ENCODE measurements at regions not wholly inside any gene's neighbourhood (a gene's known extent, or its start where the extent isn't known, plus 50 kb on each side); places are given as distances from the start of the nearest gene placed in this dataset.

- Histone ChIP-seq H3K4me2 (no peak overlapping the region), H4K20me1 (ENCODE audit: insufficient read depth) (no peaks in the 10 kb centered on the region), H3K27me3 (ENCODE audit: insufficient read depth, low read depth) (peaks cover 64% of the 10 kb centered on the region), H3K36me3 (ENCODE audit: low read depth) (no peaks in the 10 kb centered on the region), H3F3A (ENCODE audit: insufficient read depth, low read depth) (no peaks in the 10 kb centered on the region), H2AFZ (no peak overlapping the region), H3K4me1 (replicated peaks; ENCODE audit: insufficient read depth) (no peaks in the 10 kb centered on the region), H3K27ac (no peak overlapping the region), H3K9me2 (ENCODE audit: insufficient read depth) (no peaks in the 10 kb centered on the region), H3K9me3 (ENCODE audit: insufficient read depth, low read depth) (no peaks in the 10 kb centered on the region), H3K4me3 (no peak overlapping the region), H3K79me2 (ENCODE audit: low read depth) (no peaks in the 10 kb centered on the region)
- TF ChIP-seq CTCF (conservative IDR thresholded peaks at IDR 0.05), result no peak
- no peak for TF ChIP-seq EZH2 (IDR thresholded peaks at IDR 0.05; ENCODE audit: low read depth)
- DNase-seq, result no peak
- BruUV-seq (replicated peaks), result no TSS peak
- ChIA-PET CTCF (no interaction called here), POLR2A (ENCODE audit: unreplicated experiment) (no interaction called here)
- intact Hi-C loops (cut with micrococcal nuclease; ENCODE audit: unreplicated experiment), result no loop called here
Measured at GRCh38 chr21:38570596-38570995, 72.3 kb upstream of the ERG start.

GRCh38 chr21:38574895-38575575 lies 76.8 kb upstream of the ERG start:
- Histone ChIP-seq H3K9me2 (ENCODE audit: insufficient read depth) (no peaks in the 10 kb centered on the region), H3K4me3 (no peak overlapping the region), H3K36me3 (ENCODE audit: low read depth) (no peaks in the 10 kb centered on the region), H3F3A (ENCODE audit: insufficient read depth, low read depth) (no peaks in the 10 kb centered on the region), H3K4me2 (no peak overlapping the region), H2AFZ (no peak overlapping the region), H3K27ac (no peak overlapping the region), H3K27me3 (ENCODE audit: insufficient read depth, low read depth) (peaks cover 68% of the 10 kb centered on the region), H3K79me2 (ENCODE audit: low read depth) (no peaks in the 10 kb centered on the region), H4K20me1 (ENCODE audit: insufficient read depth) (no peaks in the 10 kb centered on the region), H3K9me3 (ENCODE audit: insufficient read depth, low read depth) (no peaks in the 10 kb centered on the region), H3K4me1 (replicated peaks; ENCODE audit: insufficient read depth) (no peaks in the 10 kb centered on the region)
- ChIA-PET CTCF (no interaction called here), POLR2A (ENCODE audit: unreplicated experiment) (no interaction called here)
- no peak for DNase-seq
- TF ChIP-seq EZH2 (IDR thresholded peaks at IDR 0.05; ENCODE audit: low read depth), result no peak
- no peak for TF ChIP-seq CTCF (conservative IDR thresholded peaks at IDR 0.05)
- no TSS peak for BruUV-seq (replicated peaks)
- intact Hi-C loops (cut with micrococcal nuclease; ENCODE audit: unreplicated experiment), result no loop called here

GRCh38 chr21:38577887-38578286 lies 79.6 kb upstream of the ERG start:
- no peak overlapping the region for H3K27ac ChIP-seq
- no peaks in the 10 kb centered on the region for H3K79me2 ChIP-seq (ENCODE audit: low read depth)
- intact Hi-C loops (cut with micrococcal nuclease; ENCODE audit: unreplicated experiment), result no loop called here
- H3K4me2 ChIP-seq, result no peak overlapping the region
- CTCF ChIA-PET, result no interaction called here
- H3K27me3 ChIP-seq (ENCODE audit: insufficient read depth, low read depth), result peaks cover 74% of the 10 kb centered on the region
- H4K20me1 ChIP-seq (ENCODE audit: insufficient read depth), result no peaks in the 10 kb centered on the region
- H2AFZ ChIP-seq, result no peak overlapping the region
- no peak overlapping the region for H3K4me3 ChIP-seq
- POLR2A ChIA-PET (ENCODE audit: unreplicated experiment), result no interaction called here
- TF ChIP-seq EZH2 (IDR thresholded peaks at IDR 0.05; ENCODE audit: low read depth), result no peak
- no peak for TF ChIP-seq CTCF (conservative IDR thresholded peaks at IDR 0.05)
- no peaks in the 10 kb centered on the region for H3K9me2 ChIP-seq (ENCODE audit: insufficient read depth)
- H3K9me3 ChIP-seq (ENCODE audit: insufficient read depth, low read depth), result no peaks in the 10 kb centered on the region
- DNase-seq, result no peak
- BruUV-seq (replicated peaks), result no TSS peak
- H3K36me3 ChIP-seq (ENCODE audit: low read depth), result no peaks in the 10 kb centered on the region
- no peaks in the 10 kb centered on the region for H3K4me1 ChIP-seq (replicated peaks; ENCODE audit: insufficient read depth)
- H3F3A ChIP-seq (ENCODE audit: insufficient read depth, low read depth), result no peaks in the 10 kb centered on the region
